ENCODE measurements at regions not wholly inside any gene's neighbourhood (a gene's known extent, or its start where the extent isn't known, plus 50 kb on each side); places are given as distances from the start of the nearest gene placed in this dataset.

- H3K27me3 ChIP-seq, result no peaks in the 10 kb centered on the region
- H3K27ac ChIP-seq, result no peak overlapping the region
- H3K4me2 ChIP-seq, result peak overlapping the region; percentile 24 to 57 (median 38); a peak in 18 of 22 replicates
- peaks cover 10 to 29% (median 20%) of the 10 kb centered on the region in 10 experiments for H3K4me1 ChIP-seq
- no peak overlapping the region for H3K4me3 ChIP-seq
- no peaks in the 10 kb centered on the region for H4K20me1 ChIP-seq
- peaks cover 38 to 60% (median 53%) of the 10 kb centered on the region in 11 experiments for H3K9me3 ChIP-seq (replicated peaks in 1 of 11)
- H3K36me3 ChIP-seq, result no peaks in the 10 kb centered on the region
- H3K9ac ChIP-seq, result no peak overlapping the region
- no peak for TF ChIP-seq Cebpa-rat (IDR thresholded peaks at IDR 0.05)
Measured at GRCh38 chr6:142666599-142667185, 278.3 kb downstream of the HIVEP2 start.

- H3K36me3 ChIP-seq, result no peaks in the 10 kb centered on the region
- H3K9me3 ChIP-seq (replicated peaks in 1 of 11), result peaks cover 14 to 33% (median 30%) of the 10 kb centered on the region in 11 experiments; a peak in 21 of 22 replicates
- H3K4me3 ChIP-seq, result no peak overlapping the region
- H3K4me1 ChIP-seq, result peaks cover 13 to 37% (median 31%) of the 10 kb centered on the region in 10 experiments
- H3K4me2 ChIP-seq, result peak overlapping the region in 7 of 11 experiments; percentile 8 to 52 (median 38); a peak in 8 of 22 replicates
- H3K27ac ChIP-seq, result peak overlapping the region in 5 of 11 experiments; percentile 35 to 48 (median 46); a peak in 9 of 22 replicates
- peak in 1 of 11 experiments; percentile 19; a peak in 1 of 22 replicates for TF ChIP-seq Cebpa-rat (IDR thresholded peaks at IDR 0.05)
- H4K20me1 ChIP-seq, result no peaks in the 10 kb centered on the region
- no peaks in the 10 kb centered on the region for H3K27me3 ChIP-seq
- no peak overlapping the region for H3K9ac ChIP-seq
Measured at GRCh38 chr6:142669471-142670351, 275.3 kb downstream of the HIVEP2 start.

GRCh38 chr6:142671791-142672190, 273.2 kb downstream of the HIVEP2 start:
- Histone ChIP-seq H3K27ac (peak overlapping the region in 8 of 11 experiments; percentile 8 to 66 (median 40); a peak in 13 of 22 replicates), H3K9ac (no peak overlapping the region), H3K4me3 (no peak overlapping the region), H3K4me1 (peaks cover 13 to 33% (median 26%) of the 10 kb centered on the region in 10 experiments), H3K9me3 (replicated peaks in 1 of 11) (peaks cover 8 to 16% (median 13%) of the 10 kb centered on the region in 11 experiments; a peak in 17 of 22 replicates), H3K36me3 (no peaks in the 10 kb centered on the region), H3K4me2 (peak overlapping the region in 10 of 11 experiments; percentile 27 to 79 (median 52); a peak in 20 of 22 replicates), H4K20me1 (no peaks in the 10 kb centered on the region), H3K27me3 (no peaks in the 10 kb centered on the region)
- no peak for TF ChIP-seq Cebpa-rat (IDR thresholded peaks at IDR 0.05)

- H3K4me1 ChIP-seq, result peaks cover 6 to 20% (median 16%) of the 10 kb centered on the region in 10 experiments; a peak in 17 of 20 replicates
- H3K4me2 ChIP-seq, result no peak overlapping the region
- no peaks in the 10 kb centered on the region for H3K27me3 ChIP-seq
- no peak overlapping the region for H3K27ac ChIP-seq
- H3K9me3 ChIP-seq (replicated peaks in 1 of 11), result peaks cover 6 to 12% (median 8%) of the 10 kb centered on the region in 11 experiments; a peak in 17 of 22 replicates
- no peaks in the 10 kb centered on the region for H3K36me3 ChIP-seq
- no peaks in the 10 kb centered on the region for H4K20me1 ChIP-seq
- no peak overlapping the region for H3K9ac ChIP-seq
- H3K4me3 ChIP-seq, result no peak overlapping the region
- TF ChIP-seq Cebpa-rat (IDR thresholded peaks at IDR 0.05), result no peak
Measured at GRCh38 chr6:142675517-142675916, 269.5 kb downstream of the HIVEP2 start.

- TF ChIP-seq Cebpa-rat (IDR thresholded peaks at IDR 0.05), result no peak
- no peak overlapping the region for H3K4me2 ChIP-seq
- H3K27ac ChIP-seq, result no peak overlapping the region
- H3K9me3 ChIP-seq (replicated peaks in 1 of 11), result peaks cover 1 to 7% (median 2%) of the 10 kb centered on the region in 11 experiments; a peak in 16 of 22 replicates
- H3K36me3 ChIP-seq, result no peaks in the 10 kb centered on the region
- H3K4me1 ChIP-seq, result peaks cover 6 to 18% (median 14%) of the 10 kb centered on the region in 10 experiments; a peak in 17 of 20 replicates
- H3K9ac ChIP-seq, result no peak overlapping the region
- H3K27me3 ChIP-seq, result no peaks in the 10 kb centered on the region
- H3K4me3 ChIP-seq, result no peak overlapping the region
- H4K20me1 ChIP-seq, result no peaks in the 10 kb centered on the region
Measured at GRCh38 chr6:142676027-142676443, 268.9 kb downstream of the HIVEP2 start.

- TF ChIP-seq Cebpa-rat (IDR thresholded peaks at IDR 0.05), result no peak
- peaks cover 3 to 11% (median 7%) of the 10 kb centered on the region in 10 experiments; a peak in 17 of 20 replicates for H3K4me1 ChIP-seq
- no peaks in the 10 kb centered on the region for H3K9me3 ChIP-seq (replicated peaks in 1 of 11)
- no peaks in the 10 kb centered on the region for H3K27me3 ChIP-seq
- H3K4me2 ChIP-seq, result no peak overlapping the region
- no peak overlapping the region for H3K4me3 ChIP-seq
- H3K27ac ChIP-seq, result no peak overlapping the region
- no peaks in the 10 kb centered on the region for H4K20me1 ChIP-seq
- no peak overlapping the region for H3K9ac ChIP-seq
- H3K36me3 ChIP-seq, result no peaks in the 10 kb centered on the region
Measured at GRCh38 chr6:142676647-142677192, 268.3 kb downstream of the HIVEP2 start.

GRCh38 chr6:142679907-142680700, 264.9 kb downstream of the HIVEP2 start:
- Histone ChIP-seq H3K4me3 (no peak overlapping the region), H3K27me3 (no peaks in the 10 kb centered on the region), H3K4me1 (peaks cover 0 to 10% (median 0%) of the 10 kb centered on the region in 10 experiments; a peak in 3 of 20 replicates), H4K20me1 (no peaks in the 10 kb centered on the region), H3K36me3 (no peaks in the 10 kb centered on the region), H3K4me2 (no peak overlapping the region), H3K27ac (no peak overlapping the region), H3K9ac (no peak overlapping the region), H3K9me3 (replicated peaks in 1 of 11) (no peaks in the 10 kb centered on the region)
- TF ChIP-seq Cebpa-rat (IDR thresholded peaks at IDR 0.05), result no peak

- no peak overlapping the region for H3K4me3 ChIP-seq
- TF ChIP-seq Cebpa-rat (IDR thresholded peaks at IDR 0.05), result no peak
- H3K9ac ChIP-seq, result no peak overlapping the region
- H3K27me3 ChIP-seq, result no peaks in the 10 kb centered on the region
- no peaks in the 10 kb centered on the region for H4K20me1 ChIP-seq
- no peak overlapping the region for H3K4me2 ChIP-seq
- H3K27ac ChIP-seq, result no peak overlapping the region
- H3K9me3 ChIP-seq (replicated peaks in 1 of 11), result no peaks in the 10 kb centered on the region
- H3K4me1 ChIP-seq, result peaks cover 0 to 10% (median 0%) of the 10 kb centered on the region in 10 experiments; a peak in 3 of 20 replicates
- no peaks in the 10 kb centered on the region for H3K36me3 ChIP-seq
Measured at GRCh38 chr6:142681099-142681498, 263.9 kb downstream of the HIVEP2 start.
